Neural progenitor cell (in vitro differentiated cells): ENCODE measurements at regions not wholly inside any gene's neighbourhood (a gene's known extent, or its start where the extent isn't known, plus 50 kb on each side); places are given as distances from the start of the nearest gene placed in this dataset.

Experiments
- CTCF ChIP-seq: fragments of 200-600 bp; sonication (generic); IDR thresholded peaks from 2 replicates; pipeline ENCODE4 v1.5.1; 2017; ENCODE audit warnings: antibody characterized with exemption, mild to moderate bottlenecking
- EZH2 ChIP-seq: fragments of 200-600 bp; sonication (generic); IDR thresholded peaks from 2 replicates; pipeline ENCODE4 v1.6.1; 2017; ENCODE audit warnings: antibody characterized with exemption, mild to moderate bottlenecking, moderate library complexity
- EZH2phosphoT487 ChIP-seq: fragments of 200-600 bp; sonication (generic); IDR thresholded peaks from 2 replicates; pipeline ENCODE4 v1.6.1; 2017; ENCODE audit warnings: antibody characterized with exemption

DNA sequence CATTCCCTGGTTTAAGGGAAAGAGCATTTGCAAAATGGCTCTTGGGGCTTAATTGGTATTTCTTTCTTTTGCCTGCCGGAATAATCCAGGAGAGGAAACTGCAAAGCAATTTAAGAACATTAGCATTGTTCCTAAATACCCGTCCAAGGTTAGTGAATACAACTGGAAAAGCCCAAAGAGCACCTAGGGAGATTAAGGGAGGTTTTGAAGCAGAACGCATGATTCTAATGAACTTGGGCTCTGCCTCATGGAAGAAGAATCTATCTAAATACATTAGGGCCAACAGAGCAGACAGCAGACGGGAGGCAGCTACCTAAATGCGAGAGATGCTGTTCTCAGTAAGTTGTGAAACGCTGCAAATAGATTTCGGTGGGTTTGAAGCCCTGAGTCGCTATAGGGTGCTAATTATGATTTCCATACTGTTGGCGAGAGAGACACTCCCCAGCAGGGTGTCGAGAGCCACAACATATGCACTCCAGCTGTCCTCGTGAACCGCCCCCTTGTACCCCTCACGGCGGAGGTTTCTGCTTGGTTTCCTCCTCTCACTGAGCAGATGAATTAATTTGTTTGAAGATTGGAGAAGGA is 326.7 kb upstream of the CAMK1G start:
- no peak for TF ChIP-seq EZH2
- TF ChIP-seq CTCF: no peak
- no peak for TF ChIP-seq EZH2phosphoT487
